Mucosa of rectum (tissue), 2 donors: ENCODE measurements at regions not wholly inside any gene's neighbourhood (a gene's known extent, or its start where the extent isn't known, plus 50 kb on each side); places are given as distances from the start of the nearest gene placed in this dataset.

Experiments
- H3K27ac ChIP-seq, 2 donors: one replicate each; pipeline ENCODE4 v1.7.0; 2013; ENCODE audit warnings: inconsistent platforms in 2 of 2, low read depth in 2 of 2, low read length in 2 of 2
- H3K27me3 ChIP-seq, 2 donors: one replicate each; pipeline ENCODE4 v1.7.0; 2013; ENCODE audit warnings: low read length in 2 of 2; ENCODE audit not compliant: control insufficient read depth in 2 of 2, insufficient read depth in 2 of 2
- H3K36me3 ChIP-seq, 2 donors: one replicate each; pipeline ENCODE4 v1.7.0; 2013; ENCODE audit warnings: low read length in 2 of 2; ENCODE audit not compliant: control insufficient read depth in 2 of 2, insufficient read depth in 2 of 2
- H3K4me1 ChIP-seq, 2 donors: one replicate each; pipeline ENCODE4 v1.7.0; 2013; ENCODE audit warnings: low read length in 2 of 2, mild to moderate bottlenecking in 1 of 2; ENCODE audit not compliant: control insufficient read depth in 2 of 2, insufficient read depth in 2 of 2
- H3K4me3 ChIP-seq, 2 donors: one replicate each; pipeline ENCODE4 v1.7.0; 2013; ENCODE audit warnings: low read length in 2 of 2
- H3K9ac ChIP-seq, 2 donors: one replicate each; pipeline ENCODE4 v1.7.0; 2013; ENCODE audit warnings: low read length in 2 of 2, low read depth in 1 of 2, mild to moderate bottlenecking in 1 of 2
- H3K9me3 ChIP-seq, 2 donors: one replicate each; pipeline ENCODE4 v1.7.0; 2013; ENCODE audit warnings: low read length in 2 of 2; ENCODE audit not compliant: control insufficient read depth in 2 of 2
- donor health status: healthy.
- donor health status: Normal muscosa, but diverticular disease.

DNA sequence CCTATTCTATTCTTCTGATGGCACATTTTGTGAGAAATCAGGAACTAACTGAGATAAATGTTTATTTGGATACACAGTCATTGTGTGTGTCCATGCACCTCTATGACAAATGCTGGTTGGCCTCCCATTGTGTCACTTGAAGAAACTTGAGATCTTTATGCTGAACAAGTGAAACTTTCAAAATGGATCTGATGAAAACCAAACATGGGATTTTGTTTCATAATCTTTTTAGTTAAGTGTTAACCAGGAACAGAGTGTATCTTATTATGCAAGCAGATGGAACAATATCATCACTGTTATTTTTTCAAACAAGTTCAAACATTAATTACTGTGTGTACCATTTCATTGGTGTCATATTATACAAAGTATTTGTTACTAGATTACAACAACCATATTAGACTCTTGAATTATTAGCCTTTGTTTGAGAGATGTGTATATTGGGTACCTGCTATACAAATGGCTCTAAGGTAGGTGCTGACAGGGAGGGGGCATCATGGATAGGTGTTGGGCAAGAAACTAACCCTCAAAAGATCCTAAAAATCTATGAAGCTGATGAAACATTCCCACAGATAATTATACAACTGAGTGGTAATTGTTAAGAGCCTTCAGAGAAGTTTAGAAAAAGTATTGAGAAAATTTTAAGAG is 159.8 kb downstream of the PALM2AKAP2 start:
- H3K27me3 ChIP-seq = no peaks in the 10 kb centered on the region
- no peak overlapping the region for H3K27ac ChIP-seq
- H3K4me1 ChIP-seq = no peaks in the 10 kb centered on the region
- H3K36me3 ChIP-seq = no peaks in the 10 kb centered on the region
- H3K9me3 ChIP-seq = no peaks in the 10 kb centered on the region
- H3K4me3 ChIP-seq = no peak overlapping the region
- no peak overlapping the region for H3K9ac ChIP-seq

GRCh38 chr9:109940561-109940960 is 160.6 kb downstream of the PALM2AKAP2 start:
- H3K9me3 ChIP-seq = no peaks in the 10 kb centered on the region
- no peaks in the 10 kb centered on the region for H3K27me3 ChIP-seq
- H3K36me3 ChIP-seq = no peaks in the 10 kb centered on the region
- no peaks in the 10 kb centered on the region for H3K4me1 ChIP-seq
- no peak overlapping the region for H3K9ac ChIP-seq
- H3K4me3 ChIP-seq = no peak overlapping the region
- no peak overlapping the region for H3K27ac ChIP-seq

DNA sequence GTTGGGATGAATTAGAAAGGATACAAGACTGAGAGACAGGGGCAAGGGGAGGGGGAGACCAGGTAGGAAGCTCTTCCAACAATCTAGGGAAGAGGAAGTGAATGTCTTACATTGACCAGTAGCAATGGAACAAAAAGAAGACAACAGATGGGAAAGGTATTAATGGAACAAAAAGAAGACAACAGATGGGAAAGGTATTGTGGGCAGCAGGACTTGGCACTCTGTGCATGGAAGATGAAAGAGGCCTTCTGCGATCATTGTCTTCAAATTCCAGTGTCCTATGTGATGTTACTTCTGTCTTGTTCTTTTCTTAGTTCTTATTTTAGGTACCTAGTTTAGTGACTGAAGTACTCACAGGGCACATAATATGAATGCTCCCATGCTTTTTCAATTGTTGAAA is 161.8 kb downstream of the PALM2AKAP2 start:
- Histone ChIP-seq H3K9me3 (no peaks in the 10 kb centered on the region), H3K4me1 (no peaks in the 10 kb centered on the region), H3K27me3 (no peaks in the 10 kb centered on the region), H3K36me3 (no peaks in the 10 kb centered on the region), H3K4me3 (no peak overlapping the region), H3K9ac (no peak overlapping the region), H3K27ac (no peak overlapping the region)

DNA sequence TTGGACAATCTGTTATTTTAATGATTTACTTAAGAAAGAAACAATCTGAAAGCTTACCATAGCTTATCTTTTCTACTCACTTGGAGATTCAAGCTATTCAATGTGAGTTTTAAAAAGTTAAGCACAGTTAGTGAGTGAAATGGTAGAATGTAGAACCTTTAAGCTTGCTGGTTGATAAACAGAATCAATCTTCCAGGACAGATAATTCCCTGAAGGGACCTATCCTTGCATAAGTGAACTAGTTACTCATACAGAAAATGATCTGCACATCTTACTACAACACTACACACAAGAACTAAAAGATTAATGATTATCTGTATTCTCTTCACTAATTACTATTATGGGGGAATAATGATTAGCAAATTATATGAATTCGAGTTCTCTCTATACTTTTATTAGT is 165.6 kb downstream of the PALM2AKAP2 start:
- Histone ChIP-seq H3K9me3 (no peaks in the 10 kb centered on the region), H3K36me3 (no peaks in the 10 kb centered on the region), H3K9ac (no peak overlapping the region), H3K27ac (no peak overlapping the region), H3K4me3 (no peak overlapping the region), H3K27me3 (no peaks in the 10 kb centered on the region), H3K4me1 (no peaks in the 10 kb centered on the region)

DNA sequence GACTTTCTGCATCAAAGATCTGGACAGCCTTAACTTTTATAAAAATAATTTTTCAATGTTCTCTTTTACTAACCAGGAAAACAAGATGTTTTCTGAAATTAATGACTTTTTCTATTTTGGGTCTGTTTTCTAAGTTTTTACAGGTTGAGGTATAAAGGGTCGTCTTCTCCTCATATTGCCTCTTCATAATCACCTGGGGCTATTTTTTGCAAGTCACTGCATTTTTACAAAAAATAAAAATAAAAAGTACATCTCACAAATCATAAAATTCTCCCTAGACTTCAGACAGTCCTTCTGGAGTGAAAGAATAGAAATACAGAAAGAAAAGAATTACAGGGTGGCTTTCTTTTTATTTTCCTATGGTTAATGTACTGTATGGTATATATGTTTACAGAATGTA is 168.5 kb downstream of the PALM2AKAP2 start:
- no peak overlapping the region for H3K4me3 ChIP-seq
- H3K36me3 ChIP-seq = no peaks in the 10 kb centered on the region
- H3K4me1 ChIP-seq = no peaks in the 10 kb centered on the region
- no peak overlapping the region for H3K27ac ChIP-seq
- H3K27me3 ChIP-seq = no peaks in the 10 kb centered on the region
- no peak overlapping the region for H3K9ac ChIP-seq
- no peaks in the 10 kb centered on the region for H3K9me3 ChIP-seq

GRCh38 chr9:109950710-109951443 is 170.9 kb downstream of the PALM2AKAP2 start:
- no peak overlapping the region for H3K27ac ChIP-seq
- no peak overlapping the region for H3K4me3 ChIP-seq

GRCh38 chr9:109953300-109953699 is 173.3 kb downstream of the PALM2AKAP2 start:
- Histone ChIP-seq H3K27ac (no peak overlapping the region), H3K4me3 (no peak overlapping the region), H3K9me3 (no peaks in the 10 kb centered on the region), H3K36me3 (no peaks in the 10 kb centered on the region), H3K9ac (no peak overlapping the region), H3K27me3 (no peaks in the 10 kb centered on the region), H3K4me1 (no peaks in the 10 kb centered on the region)

More at GRCh38 chr9:109950710-109951443, 170.9 kb downstream of the PALM2AKAP2 start:
- no peak overlapping the region for H3K9ac ChIP-seq
- no peaks in the 10 kb centered on the region for H3K36me3 ChIP-seq
- no peaks in the 10 kb centered on the region for H3K27me3 ChIP-seq
- no peaks in the 10 kb centered on the region for H3K9me3 ChIP-seq
- H3K4me1 ChIP-seq = no peaks in the 10 kb centered on the region

DNA sequence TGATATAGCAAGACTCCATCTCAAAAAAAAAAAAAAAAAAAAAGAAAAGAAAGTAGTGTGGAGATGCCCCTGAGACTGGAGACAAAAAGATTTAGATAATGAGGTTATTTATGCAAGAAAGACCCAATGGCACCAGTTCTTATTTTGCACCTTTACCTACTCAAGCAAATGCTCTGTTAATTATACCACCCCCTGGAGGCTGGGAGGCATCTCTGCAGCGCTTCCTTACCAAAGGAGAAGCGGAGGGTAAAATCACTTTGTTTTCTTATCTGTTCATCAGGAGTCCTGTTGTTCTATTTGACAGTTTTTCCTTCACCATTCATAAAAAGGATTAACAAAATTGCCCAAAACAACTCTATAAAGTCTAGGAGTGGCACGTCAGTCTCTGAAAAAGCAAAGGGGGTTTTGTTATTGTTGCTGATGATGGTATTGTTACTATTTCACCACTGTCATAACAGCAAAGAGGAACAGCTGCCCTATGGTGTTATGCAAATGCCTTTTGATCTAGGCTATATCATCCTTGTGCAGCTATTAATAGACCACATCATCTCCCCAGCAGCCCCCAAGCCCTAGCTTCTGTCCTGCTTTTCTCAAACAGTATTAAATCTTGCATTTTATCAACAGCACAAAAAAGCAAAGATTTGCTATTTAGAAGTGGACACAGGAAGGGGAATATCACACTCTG is 174.0 kb downstream of the PALM2AKAP2 start:
- no peak overlapping the region for H3K9ac ChIP-seq
- H3K9me3 ChIP-seq = no peaks in the 10 kb centered on the region
- no peaks in the 10 kb centered on the region for H3K36me3 ChIP-seq
- no peaks in the 10 kb centered on the region for H3K27me3 ChIP-seq
- H3K4me3 ChIP-seq = no peak overlapping the region
- H3K27ac ChIP-seq = no peak overlapping the region
- H3K4me1 ChIP-seq = no peaks in the 10 kb centered on the region

- no peaks in the 10 kb centered on the region for H3K36me3 ChIP-seq
- no peaks in the 10 kb centered on the region for H3K4me1 ChIP-seq
- no peak overlapping the region for H3K9ac ChIP-seq
- no peak overlapping the region for H3K4me3 ChIP-seq
- no peak overlapping the region for H3K27ac ChIP-seq
- H3K9me3 ChIP-seq = no peaks in the 10 kb centered on the region
- no peaks in the 10 kb centered on the region for H3K27me3 ChIP-seq
Observed at GRCh38 chr9:109956717-109957440, 176.9 kb downstream of the PALM2AKAP2 start.

DNA sequence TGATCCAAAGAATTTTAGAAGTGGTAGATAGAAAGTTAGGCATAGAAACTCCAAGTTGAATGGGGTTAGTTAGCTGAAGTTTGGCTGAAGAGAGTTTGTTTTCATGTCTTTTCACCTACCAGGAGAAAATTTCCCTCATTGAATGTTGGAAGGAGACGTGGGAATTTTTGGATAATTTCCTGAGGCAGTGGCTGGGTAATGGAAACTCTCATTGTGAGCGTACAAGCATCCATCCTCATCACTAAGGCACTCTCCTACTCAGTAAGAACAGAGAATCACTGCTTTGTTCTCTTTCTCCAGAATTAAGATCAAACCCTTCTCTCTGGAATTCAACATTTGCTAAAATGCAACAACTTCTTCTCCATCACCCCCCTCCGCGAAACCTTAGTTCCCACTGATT is 179.7 kb downstream of the PALM2AKAP2 start:
- Histone ChIP-seq H3K9me3 (no peaks in the 10 kb centered on the region), H3K27me3 (no peaks in the 10 kb centered on the region), H3K4me1 (peaks cover 3 to 8% of the 10 kb centered on the region in 2 donors), H3K9ac (no peak overlapping the region), H3K27ac (no peak overlapping the region), H3K4me3 (no peak overlapping the region), H3K36me3 (no peaks in the 10 kb centered on the region)
